PFSK-1 (cell line): ENCODE measurements at regions not wholly inside any gene's neighbourhood (a gene's known extent, or its start where the extent isn't known, plus 50 kb on each side); places are given as distances from the start of the nearest gene placed in this dataset.

Source experiments
- FOXP2 ChIP-seq: optimal IDR thresholded peaks from 2 replicates; pipeline ENCODE3; 2011; ENCODE audit warnings: borderline replicate concordance, control low read depth, inconsistent platforms; ENCODE audit not compliant: insufficient read depth; ENCODE audit errors: extremely low read length, extremely low read depth
- POLR2AphosphoS5 ChIP-seq: IDR thresholded peaks from 2 replicates; pipeline ENCODE4 v1.6.1; 2012; ENCODE audit warnings: low read depth, mild to moderate bottlenecking, control low read depth, low read length, moderate library complexity
- TAF1 ChIP-seq: IDR thresholded peaks from 2 replicates; pipeline ENCODE4 v1.6.1; 2012; ENCODE audit warnings: low read length, control low read depth, borderline replicate concordance; ENCODE audit not compliant: insufficient read depth

DNA sequence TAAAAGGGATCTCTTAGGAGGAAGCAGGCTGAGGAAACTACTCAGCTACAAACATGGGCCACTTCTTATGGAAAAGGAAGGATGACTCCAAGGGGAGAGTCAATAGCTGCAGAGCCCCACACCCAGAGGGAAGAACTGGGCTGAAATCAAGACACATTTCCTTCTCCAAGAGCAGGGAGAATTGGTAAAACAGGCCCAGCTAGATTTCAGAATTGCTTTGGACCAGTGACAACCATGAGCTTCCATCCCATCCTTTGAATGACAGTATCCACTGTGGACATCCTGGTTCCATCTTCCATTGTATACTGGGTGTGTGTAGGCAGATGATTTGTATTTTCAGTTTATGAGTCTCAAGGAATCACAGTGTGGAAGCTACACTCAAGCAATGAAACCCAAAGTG is 267.5 kb downstream of the IRF8 start:
- TF ChIP-seq FOXP2 (no peak), POLR2AphosphoS5 (no peak), TAF1 (no peak)
